HEK293T (cell line): ENCODE measurements at regions not wholly inside any gene's neighbourhood (a gene's known extent, or its start where the extent isn't known, plus 50 kb on each side); places are given as distances from the start of the nearest gene placed in this dataset.

Experiments used
- ARNT ChIP-seq: fragments of 450-650 bp; IDR thresholded peaks from 2 replicates; pipeline ENCODE4 v1.6.1; 2017; ENCODE audit warnings: mild to moderate bottlenecking
- FOXA1 ChIP-seq: fragments of 450-650 bp; IDR thresholded peaks from 2 replicates; pipeline ENCODE4 v1.6.1; 2016; ENCODE audit warnings: mild to moderate bottlenecking
- FOXM1 ChIP-seq: fragments of 450-650 bp; IDR thresholded peaks from 2 replicates; pipeline ENCODE4 v1.6.1; 2017; ENCODE audit warnings: mild to moderate bottlenecking, borderline replicate concordance
- PKNOX1 ChIP-seq: fragments of 450-650 bp; IDR thresholded peaks from 2 replicates; pipeline ENCODE4 v1.6.1; 2016
- SP1 ChIP-seq: fragments of 450-650 bp; IDR thresholded peaks from 2 replicates; pipeline ENCODE4 v1.6.1; 2017

DNA sequence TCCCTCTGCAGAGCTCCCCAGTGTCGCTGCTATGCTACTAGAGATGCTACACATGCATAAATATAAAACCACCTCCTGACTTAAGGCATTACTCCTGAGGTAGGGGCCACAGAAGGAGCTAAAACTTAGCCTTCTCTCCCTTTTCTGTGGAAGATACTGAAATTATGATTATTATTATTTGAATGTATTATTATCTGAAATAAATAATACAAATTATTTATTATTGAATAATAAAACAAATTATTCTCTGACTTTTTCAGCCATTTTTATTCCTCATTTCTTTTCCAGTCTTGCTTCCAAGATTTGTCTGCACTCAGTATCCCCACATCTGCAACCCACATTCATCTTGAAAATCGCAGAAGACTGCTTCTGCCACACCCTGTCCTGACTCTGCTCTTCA lies 414.9 kb upstream of the ACO1 start:
- TF ChIP-seq PKNOX1: no peak
- TF ChIP-seq FOXM1: no peak
- TF ChIP-seq FOXA1: no peak
- no peak for TF ChIP-seq SP1
- TF ChIP-seq ARNT: no peak
